ENCODE measurements at regions not wholly inside any gene's neighbourhood (a gene's known extent, or its start where the extent isn't known, plus 50 kb on each side); places are given as distances from the start of the nearest gene placed in this dataset.
A peak's percentile ranks its signal among the peaks of the same experiment; 100 is the strongest.

- peak overlapping the region; percentile 35 for H2BK120ac ChIP-seq (replicated peaks; ENCODE audit: low read depth, low read length)
- H3K9ac ChIP-seq (replicated peaks in 1 of 4; ENCODE audit: extremely low read depth in 1 of 4, low read depth in 3 of 4, low read length in 3 of 4): no peak overlapping the region
- POLR2A ChIA-PET (ENCODE audit: partially characterized antibody): no interaction called here
- H2BK12ac ChIP-seq (ENCODE audit: low read depth, low read length): peak overlapping the region; percentile 90; the same call in 1 of the 2 replicates
- H3K4me1 ChIP-seq (replicated peaks in 1 of 4; ENCODE audit: control insufficient read depth in 3 of 4, insufficient read depth in 4 of 4, low read length in 3 of 4): peaks cover 0 to 6% (median 2%) of the 10 kb centered on the region in 4 experiments; a peak in 3 of 7 replicates
- no peak overlapping the region for H3K4me3 ChIP-seq (ENCODE audit: extremely low read depth in 1 of 4, insufficient read depth in 2 of 4, low read depth in 3 of 4, low read length in 4 of 4)
- no peak overlapping the region for H2BK5ac ChIP-seq (ENCODE audit: low read depth, low read length)
- CTCF ChIA-PET (ENCODE audit: partially characterized antibody): no interaction called here
- H3K79me1 ChIP-seq (ENCODE audit: low read depth, low read length): no peaks in the 10 kb centered on the region
- no peak overlapping the region for H4K91ac ChIP-seq (replicated peaks; ENCODE audit: insufficient read length, low read length)
- H4K20me1 ChIP-seq (replicated peaks in 1 of 2; ENCODE audit: control insufficient read depth in 1 of 2, insufficient read depth in 2 of 2, low read length in 2 of 2): no peaks in the 10 kb centered on the region
- DNase-seq (ENCODE audit: low read depth in 1 of 2, low spot score in 2 of 2): no peak
- FAIRE-seq: no peak
- H3K27ac ChIP-seq (ENCODE audit: low read depth, low read length): no peak overlapping the region
- no peak overlapping the region for H4K8ac ChIP-seq (ENCODE audit: extremely low read depth, insufficient read depth, low read length)
- peak overlapping the region; percentile 31; the same call in 1 of the 2 replicates for H2BK15ac ChIP-seq (ENCODE audit: low read length)
- H2AFZ ChIP-seq (ENCODE audit: low read length): no peak overlapping the region
- no peaks in the 10 kb centered on the region for H3K79me2 ChIP-seq (ENCODE audit: control insufficient read depth in 1 of 2, insufficient read depth in 2 of 2, low read length in 2 of 2)
- no peaks in the 10 kb centered on the region for H3K9me3 ChIP-seq (ENCODE audit: insufficient read depth in 2 of 2, low read depth in 1 of 2, low read length in 1 of 2)
- H3K56ac ChIP-seq (replicated peaks; ENCODE audit: insufficient read length, low read depth, low read length): no peak overlapping the region
- no peak overlapping the region for H4K5ac ChIP-seq (ENCODE audit: insufficient read length, low read depth, low read length)
- no peaks in the 10 kb centered on the region for H3K36me3 ChIP-seq (ENCODE audit: control insufficient read depth in 2 of 4, insufficient read depth in 4 of 4, low read length in 3 of 4)
- 0 out of 2 replicates have a peak overlapping the region, but pooled peaks have one; percentile 39 for H2AK5ac ChIP-seq (ENCODE audit: low read depth, low read length)
- H3K23me2 ChIP-seq (ENCODE audit: low read depth, low read length): no peaks in the 10 kb centered on the region
- no peak overlapping the region for H3K4ac ChIP-seq (replicated peaks; ENCODE audit: insufficient read length, low read depth, low read length)
- 80% methylated on average over 5 of the region's 5 CpGs; no CpG with 5 or more reads in 1 of the 2 experiments for WGBS, 2 experiments (ENCODE audit: extremely low coverage in 1 of 2, insufficient coverage in 1 of 2, insufficient read length in 1 of 2, insufficient replicate concordance in 2 of 2, low coverage in 1 of 2, low lambda C conversion rate in 2 of 2, missing lambda C conversion rate in 1 of 2)
- 0 out of 2 replicates have a peak overlapping the region, but pooled peaks have one; percentile 27 for H3K18ac ChIP-seq (ENCODE audit: extremely low read depth, low read length)
- H3K23ac ChIP-seq (ENCODE audit: insufficient read length): no peak overlapping the region
- no peak overlapping the region for H3K4me2 ChIP-seq (ENCODE audit: insufficient read depth in 1 of 2, low read depth in 2 of 2, low read length in 2 of 2)
- no peaks in the 10 kb centered on the region for H3K27me3 ChIP-seq (replicated peaks in 1 of 4; ENCODE audit: control insufficient read depth in 3 of 4, extremely low read depth in 1 of 4, insufficient read depth in 3 of 4, low read length in 3 of 4)
- 0 out of 2 replicates have a peak overlapping the region, but pooled peaks have one; percentile 57 for H2BK20ac ChIP-seq (ENCODE audit: low read length)
- TF ChIP-seq PHF8 (conservative IDR thresholded peaks at IDR 0.05; ENCODE audit: low read depth, low read length) (no peak), TAF7 (optimal IDR thresholded peaks at IDR 0.05; ENCODE audit: borderline replicate concordance, low read depth, low read length) (no peak), MAFK (IDR thresholded peaks at IDR 0.05; ENCODE audit: low read depth, low read length) (no peak), KDM1A (IDR thresholded peaks at IDR 0.05; ENCODE audit: borderline replicate concordance, low read length) (no peak), JUN (IDR thresholded peaks at IDR 0.05; ENCODE audit: low read depth, low read length) (no peak)
- no peak overlapping the region for H3K14ac ChIP-seq (ENCODE audit: insufficient read length)
Observed at GRCh38 chr15:93496888-93497287, 407.9 kb upstream of the RGMA start.

Data from H1 (cell line).